GM19452 (cell line): ENCODE measurements at regions not wholly inside any gene's neighbourhood (a gene's known extent, or its start where the extent isn't known, plus 50 kb on each side); places are given as distances from the start of the nearest gene placed in this dataset.

Experiments used
- ATAC-seq: cut with Tn5 transposase; IDR thresholded peaks from one replicate; pipeline ENCODE4 v1.9.1; 2021; ENCODE audit not compliant: unreplicated experiment

GRCh38 chr4:144202081-144202480 is 61.6 kb upstream of the GYPA start:
- no peak for ATAC-seq

GRCh38 chr4:144203155-144203554 is 62.6 kb upstream of the GYPA start:
- ATAC-seq, result no peak

- ATAC-seq, result no peak
These were observed 63.9 kb upstream of the GYPA start for GRCh38 chr4:144204431-144204830.

GRCh38 chr4:144206711-144207110 is 66.2 kb upstream of the GYPA start:
- no peak for ATAC-seq

GRCh38 chr4:144208074-144208473 is 67.6 kb upstream of the GYPA start:
- ATAC-seq, result no peak

- no peak for ATAC-seq
These were observed 69.0 kb upstream of the GYPA start for GRCh38 chr4:144209491-144209890.

GRCh38 chr4:144213371-144213770 is 72.9 kb upstream of the GYPA start:
- no peak for ATAC-seq

- no peak for ATAC-seq
These were observed 82.6 kb upstream of the GYPA start for GRCh38 chr4:144223149-144223548.

- no peak for ATAC-seq
These were observed 83.1 kb upstream of the GYPA start for GRCh38 chr4:144223661-144224060.

- ATAC-seq, result no peak
These were observed 118.8 kb upstream of the GYPA start for GRCh38 chr4:144259285-144259684.

GRCh38 chr4:144267084-144267483 is 126.6 kb upstream of the GYPA start:
- ATAC-seq, result no peak

GRCh38 chr4:144280688-144281087 is 140.2 kb upstream of the GYPA start:
- no peak for ATAC-seq

GRCh38 chr4:144283526-144283925 is 143.0 kb upstream of the GYPA start:
- no peak for ATAC-seq

GRCh38 chr4:144284026-144284425 is 143.5 kb upstream of the GYPA start:
- no peak for ATAC-seq

GRCh38 chr4:144288011-144288903 is 147.7 kb upstream of the GYPA start:
- peak; percentile 90 for ATAC-seq

GRCh38 chr4:144289667-144290428 is 149.3 kb upstream of the GYPA start:
- no peak for ATAC-seq

GRCh38 chr4:144291164-144291563 is 150.6 kb upstream of the GYPA start:
- ATAC-seq, result no peak

- ATAC-seq, result no peak
These were observed 153.7 kb upstream of the GYPA start for GRCh38 chr4:144294211-144294610.

GRCh38 chr4:144295286-144295995 is 154.9 kb upstream of the GYPA start:
- ATAC-seq, result no peak

GRCh38 chr4:144296941-144297340 is 156.4 kb upstream of the GYPA start:
- ATAC-seq, result no peak

- ATAC-seq, result no peak
These were observed 158.0 kb upstream of the GYPA start for GRCh38 chr4:144298519-144298918.

GRCh38 chr4:144300616-144301015 is 160.1 kb upstream of the GYPA start:
- no peak for ATAC-seq
